ENCODE measurements at regions not wholly inside any gene's neighbourhood (a gene's known extent, or its start where the extent isn't known, plus 50 kb on each side); places are given as distances from the start of the nearest gene placed in this dataset.

DNA sequence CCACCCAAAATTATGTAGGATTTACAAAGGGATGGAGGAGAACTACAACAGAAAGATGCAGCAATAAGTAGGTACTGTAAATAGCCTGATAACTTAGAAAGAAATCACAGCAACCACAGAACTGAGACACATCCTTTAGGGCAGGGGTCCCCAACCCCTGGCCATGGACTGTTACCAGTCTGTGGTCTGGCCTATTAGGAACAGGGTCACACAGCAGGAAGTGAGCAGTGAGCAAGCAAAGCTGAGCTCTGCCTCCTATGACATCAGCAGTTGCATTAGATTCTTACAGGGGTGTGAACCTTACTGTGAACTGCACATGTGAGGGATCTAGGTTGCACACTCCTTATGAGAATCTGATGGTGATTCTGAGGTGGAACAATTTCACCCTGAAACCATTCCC, 997.6 kb downstream of the DIAPH3 start:
- no peak for ATAC-seq

DNA sequence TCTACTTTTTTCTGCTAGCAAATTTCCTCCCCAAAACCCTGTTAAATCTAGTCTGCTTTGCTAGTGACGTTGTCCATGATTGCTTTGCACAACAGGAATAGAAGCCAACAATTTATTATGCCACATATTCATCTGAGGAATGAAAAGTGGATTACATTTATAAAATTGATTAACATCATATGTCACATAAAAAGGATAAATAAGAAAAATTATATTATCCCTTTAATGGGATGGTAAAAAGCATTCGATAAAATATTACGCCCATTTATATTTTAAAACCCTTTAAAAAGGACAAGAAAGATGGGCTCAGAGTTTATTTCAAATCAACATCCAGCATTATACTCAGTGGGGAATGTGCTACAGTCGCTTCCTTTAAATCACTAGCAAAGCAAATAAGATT, 991.7 kb downstream of the DIAPH3 start:
- ATAC-seq = no peak

DNA sequence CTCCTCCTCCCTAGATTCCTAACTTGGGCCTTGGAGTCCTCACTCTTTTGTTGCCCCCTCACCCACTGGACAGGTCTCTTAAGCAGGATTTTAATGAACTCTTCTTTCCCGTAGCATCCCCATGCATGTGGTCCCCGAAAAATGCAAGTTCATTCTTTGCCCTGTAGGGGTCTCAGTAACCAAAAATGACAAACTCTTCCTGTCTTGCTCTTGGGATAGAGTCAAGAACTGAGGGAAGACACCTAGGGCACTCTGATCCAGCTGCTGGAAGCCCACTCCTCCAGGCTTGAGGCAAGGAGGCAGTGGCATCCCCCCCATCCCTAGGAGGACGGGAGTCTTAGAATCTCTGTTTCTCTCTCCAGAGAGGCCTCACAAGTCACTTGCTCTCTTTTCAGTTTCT, 987.0 kb downstream of the DIAPH3 start:
- ATAC-seq = no peak

DNA sequence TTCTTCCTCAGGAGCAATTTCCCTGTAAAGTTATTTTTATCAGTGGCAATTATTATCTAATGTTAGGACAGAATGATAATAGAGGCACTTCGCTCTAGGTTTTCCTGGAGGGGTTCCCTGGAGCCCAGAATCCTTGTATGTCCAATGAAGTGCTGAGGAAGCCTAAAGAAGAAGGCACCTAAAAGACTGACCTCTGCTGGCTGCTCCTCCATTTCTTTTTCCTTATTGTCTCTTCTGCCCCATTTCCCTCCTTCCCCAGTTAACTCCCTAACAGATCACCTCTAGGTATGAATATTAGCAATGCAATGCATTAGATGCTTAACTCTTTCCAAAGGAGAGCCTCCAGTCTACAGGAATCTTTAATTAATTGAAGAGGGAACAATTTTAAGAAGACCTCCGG, 985.4 kb downstream of the DIAPH3 start:
- ATAC-seq = no peak

DNA sequence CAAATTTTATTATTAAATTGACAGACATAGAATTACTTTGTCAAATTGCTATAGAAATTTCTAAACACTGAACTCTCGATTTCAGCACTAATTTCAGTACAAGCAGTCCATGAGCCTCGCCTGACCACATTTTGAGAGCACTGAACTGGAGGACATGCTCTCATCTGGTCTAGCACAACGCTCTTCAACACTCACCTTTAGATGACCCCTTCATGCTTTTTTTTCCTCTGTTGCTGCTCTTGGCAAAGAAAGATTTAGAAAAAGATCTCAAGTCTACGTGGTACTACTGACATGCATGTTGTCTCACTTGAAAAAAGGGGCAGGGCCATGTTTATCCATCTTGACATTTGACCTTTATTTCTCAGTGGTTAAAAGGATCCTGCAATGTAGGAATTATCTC, 981.5 kb downstream of the DIAPH3 start:
- no peak for ATAC-seq

DNA sequence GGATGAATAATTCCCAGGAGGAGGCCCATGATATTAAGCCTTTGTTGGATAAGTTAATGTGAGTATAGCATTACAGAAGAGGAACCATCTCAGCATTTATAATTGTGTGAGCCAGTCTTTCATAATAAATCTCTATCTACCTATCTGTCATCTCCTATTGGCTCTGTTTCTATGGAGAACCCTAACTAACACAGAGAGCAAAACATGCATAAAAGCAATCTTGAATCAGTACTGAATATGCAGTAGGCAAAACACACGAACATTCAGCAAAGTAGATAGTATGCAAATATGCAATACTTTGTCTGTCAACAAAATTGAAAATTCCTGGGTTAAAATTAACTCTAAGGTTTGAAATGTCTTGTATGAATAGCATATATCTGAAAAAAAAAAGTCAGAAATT, 966.3 kb downstream of the DIAPH3 start:
- ATAC-seq = no peak

DNA sequence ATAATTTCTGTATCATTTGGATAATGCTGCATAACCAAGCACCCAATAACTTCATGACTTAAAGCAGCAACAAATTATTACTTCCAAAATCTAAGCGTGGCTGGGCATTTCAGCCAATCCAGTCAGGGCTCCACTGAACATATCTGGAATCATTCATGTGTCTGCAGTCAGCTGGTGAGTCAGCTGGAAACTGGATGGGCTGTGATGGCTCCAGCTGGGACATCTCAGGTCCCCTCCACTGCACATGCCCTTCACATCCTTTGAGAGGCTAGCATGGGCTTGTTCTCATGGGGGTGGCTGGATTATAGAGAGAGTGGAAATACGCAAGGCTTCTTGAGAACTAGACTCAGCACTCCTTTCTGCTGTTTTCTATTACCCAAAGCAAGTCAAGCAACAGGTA, 961.9 kb downstream of the DIAPH3 start:
- no peak for ATAC-seq

DNA sequence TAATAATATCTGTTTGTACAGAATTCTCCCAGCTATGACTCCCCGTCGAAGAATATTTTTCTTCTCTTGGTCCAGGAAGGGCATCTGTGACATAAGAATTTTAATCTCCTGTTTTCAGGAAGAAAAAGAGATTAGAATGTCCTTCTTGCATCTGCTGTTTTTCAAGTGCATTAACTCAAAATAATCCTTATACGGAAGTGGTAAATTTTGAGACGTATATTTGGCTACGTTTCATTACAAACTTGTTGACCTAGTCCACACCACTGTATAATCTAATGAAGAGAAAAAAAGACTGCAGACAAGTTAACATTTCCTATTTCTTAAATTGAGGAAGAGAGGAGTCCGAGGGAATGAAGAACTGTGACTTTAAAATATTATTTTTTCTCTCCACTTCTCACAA, 959.9 kb downstream of the DIAPH3 start:
- ATAC-seq = no peak

DNA sequence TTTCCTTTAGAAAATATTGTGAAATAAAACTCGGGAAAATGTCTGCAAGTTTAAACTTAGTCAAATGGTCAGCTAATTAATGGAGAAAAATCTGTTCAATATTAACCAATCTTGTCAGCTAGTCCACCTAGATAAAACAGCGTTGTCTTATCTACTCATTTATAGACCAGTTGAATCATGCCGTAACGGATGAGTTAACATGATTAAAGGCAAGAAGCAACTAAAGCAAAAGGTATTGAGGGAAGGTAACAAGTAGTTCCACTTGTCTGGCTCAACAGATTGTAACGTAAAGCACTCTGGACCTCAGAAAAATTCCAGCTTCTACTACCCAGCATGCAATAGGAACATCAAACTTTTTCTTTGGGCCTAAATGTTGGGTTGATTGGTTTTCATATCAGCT, 958.2 kb downstream of the DIAPH3 start:
- ATAC-seq = no peak

DNA sequence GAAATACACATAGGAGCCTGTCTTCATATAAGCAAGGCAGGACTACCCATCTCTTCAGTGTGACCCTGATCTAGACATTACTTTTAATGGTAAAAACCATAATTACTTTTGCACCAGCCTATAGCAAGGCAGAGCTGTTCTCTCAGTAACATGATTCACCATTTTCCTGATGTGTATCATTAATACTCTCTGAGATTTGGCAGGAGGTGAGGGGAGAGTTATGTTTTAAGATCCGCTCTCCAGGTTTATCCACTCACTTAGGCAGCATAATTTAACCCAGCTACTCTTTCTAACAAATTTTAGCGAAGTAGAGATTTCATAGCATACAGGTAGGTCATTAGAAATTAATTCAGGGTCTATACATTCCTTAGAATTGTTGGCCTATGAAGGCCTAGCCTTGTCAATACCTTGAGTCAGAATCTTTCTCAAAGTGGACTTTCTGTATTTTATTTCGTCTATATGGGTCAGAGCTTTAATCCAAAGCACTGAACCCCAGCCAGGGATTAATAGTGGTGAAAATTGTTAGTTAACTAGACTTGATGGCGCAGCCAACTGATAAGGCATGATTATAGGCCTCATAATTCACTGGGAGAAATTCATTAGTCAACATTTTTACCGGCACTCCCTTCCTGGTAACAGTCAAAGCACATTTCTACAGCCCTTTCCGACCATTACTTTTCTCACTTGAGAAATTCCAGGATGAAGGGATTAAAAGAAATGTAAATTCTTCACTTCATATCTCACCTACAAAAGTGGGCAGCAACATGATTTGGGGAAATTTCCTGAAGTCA, 955.1 kb downstream of the DIAPH3 start:
- no peak for ATAC-seq

DNA sequence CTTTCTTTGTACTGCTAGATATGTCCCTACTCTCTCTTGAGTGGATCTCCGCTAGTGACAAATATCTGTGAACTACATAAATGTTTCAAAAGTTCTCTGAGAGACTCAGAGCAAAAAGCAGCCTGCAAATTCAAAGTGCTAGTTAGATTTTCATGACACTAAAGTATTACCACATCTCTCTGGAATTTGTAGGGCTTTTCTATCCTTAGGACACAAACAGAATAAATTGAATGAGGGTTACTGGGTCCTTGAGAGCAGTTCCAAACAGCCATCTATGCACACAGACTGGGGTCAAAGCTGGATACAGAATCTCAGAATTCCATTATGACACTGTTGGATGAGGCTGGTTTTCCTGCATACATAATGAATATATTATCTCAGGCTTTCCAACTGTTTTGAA, 953.2 kb downstream of the DIAPH3 start:
- no peak for ATAC-seq

DNA sequence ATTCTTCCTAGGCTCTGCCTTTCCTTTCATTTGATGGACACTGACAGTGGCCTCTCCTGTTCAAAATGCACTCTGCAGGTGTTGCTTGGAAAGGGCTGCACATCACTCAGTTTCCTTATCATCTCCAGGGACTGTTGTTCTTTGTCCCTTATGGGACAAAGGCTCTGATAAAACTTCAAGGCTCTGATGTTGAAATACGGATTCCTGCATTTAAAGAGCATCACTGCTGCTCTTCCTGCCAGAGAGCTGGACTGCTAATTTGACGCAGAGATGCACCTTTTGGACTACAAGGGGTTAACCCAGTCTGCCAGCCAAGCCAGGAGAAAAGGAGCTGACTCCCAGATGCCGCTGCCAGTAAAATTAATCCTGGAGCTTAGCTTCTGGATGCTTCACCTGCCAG, 952.1 kb downstream of the DIAPH3 start:
- no peak for ATAC-seq

DNA sequence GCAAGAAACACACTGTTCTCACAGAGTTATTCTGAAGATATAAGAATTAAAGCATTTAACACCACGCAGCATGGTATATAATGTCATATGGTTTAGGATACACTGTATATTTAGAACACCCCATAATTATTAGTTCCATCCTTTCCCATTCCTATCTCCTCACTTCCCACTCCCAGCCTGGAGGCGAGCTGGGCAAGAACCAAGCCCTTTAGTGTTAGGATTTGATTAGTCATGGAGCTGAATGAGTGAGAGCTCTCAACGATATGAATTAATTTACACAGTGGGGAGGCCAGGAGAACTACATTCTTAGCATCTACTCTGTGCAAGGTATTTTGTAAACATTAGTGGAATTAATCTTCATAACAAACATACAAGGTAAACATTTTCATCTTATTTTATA, 934.3 kb downstream of the DIAPH3 start:
- no peak for ATAC-seq

DNA sequence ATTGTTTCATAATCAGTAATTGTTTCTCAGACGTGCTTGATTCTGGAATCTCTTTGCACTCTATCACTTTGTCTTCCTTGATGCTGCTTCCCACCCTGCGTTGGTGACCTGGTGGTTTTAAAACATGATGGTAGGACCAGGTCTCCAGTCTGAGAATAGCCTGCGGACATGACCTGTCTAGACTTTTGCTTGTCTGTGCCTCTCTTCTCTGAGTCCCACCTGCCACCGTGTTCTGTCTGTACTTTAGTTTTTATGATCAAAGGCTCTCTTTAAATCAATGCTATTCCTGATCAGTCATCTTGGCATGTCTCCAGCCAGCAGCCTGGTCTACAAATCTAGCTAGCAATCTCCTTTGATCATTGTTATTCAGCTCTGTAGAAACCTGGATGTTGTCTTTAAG, 933.9 kb downstream of the DIAPH3 start:
- ATAC-seq = no peak

DNA sequence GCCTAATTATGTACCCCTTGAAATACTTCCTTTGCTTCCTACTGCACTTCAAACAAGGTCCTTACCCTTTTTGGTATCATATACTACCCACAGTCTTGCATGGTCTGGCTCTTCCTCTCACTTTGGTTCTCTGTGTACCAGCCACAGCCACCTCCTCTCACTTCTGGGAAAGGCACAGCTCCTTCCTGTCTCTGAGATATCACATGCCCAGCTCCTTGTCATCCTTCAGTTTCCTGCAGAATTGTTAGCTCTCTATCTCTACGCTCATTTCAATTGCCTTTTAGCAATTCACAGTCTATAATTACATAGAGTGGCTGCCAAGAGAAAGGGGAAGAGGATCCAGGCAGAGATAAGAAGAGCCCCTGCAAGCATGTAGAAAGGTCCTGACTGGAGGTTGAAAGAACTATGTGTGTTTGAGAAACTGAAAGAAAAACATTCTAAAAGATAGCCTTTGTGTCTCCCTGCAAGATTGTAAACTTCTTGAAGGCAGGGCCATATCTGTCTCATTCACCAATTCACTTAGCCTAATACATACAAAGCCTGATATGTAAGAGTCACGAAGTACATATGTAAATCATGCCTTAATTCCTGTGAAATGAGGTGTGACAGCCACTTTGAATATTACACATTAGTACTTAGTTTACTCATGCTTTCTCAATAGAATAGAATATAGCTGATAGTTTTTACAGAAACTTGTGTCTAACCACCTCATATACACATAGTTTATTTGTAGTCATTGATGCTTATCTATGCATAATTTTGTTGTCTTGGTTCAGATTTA, 933.1 kb downstream of the DIAPH3 start:
- ATAC-seq = no peak

DNA sequence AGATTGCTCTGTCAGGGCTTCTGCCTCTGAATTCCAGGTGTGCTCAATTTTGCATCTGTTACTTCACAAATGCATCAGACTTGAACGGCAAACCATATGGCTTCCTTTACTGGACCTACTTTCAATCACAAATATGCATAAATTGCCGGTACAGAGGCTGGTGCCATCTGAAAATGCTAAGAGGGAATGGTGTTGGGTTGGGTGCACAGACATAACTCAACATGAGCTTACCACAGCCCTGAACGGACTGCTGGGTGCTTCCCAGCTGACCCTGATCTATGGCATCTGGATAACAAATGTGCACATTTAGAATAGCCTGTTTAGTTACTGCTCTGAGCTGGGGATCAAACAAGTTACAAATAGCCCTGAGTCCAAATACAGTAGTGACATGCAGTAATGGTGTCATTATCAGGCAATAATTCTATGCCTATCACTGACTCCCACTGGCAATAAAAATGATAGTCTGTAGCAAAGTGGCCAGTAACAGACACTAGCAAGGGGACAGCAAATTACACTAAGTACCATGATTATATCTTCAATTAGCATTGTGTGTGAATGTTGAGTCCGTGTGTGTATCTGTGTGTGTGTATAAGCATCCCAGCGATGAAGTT, 927.3 kb downstream of the DIAPH3 start:
- no peak for ATAC-seq

DNA sequence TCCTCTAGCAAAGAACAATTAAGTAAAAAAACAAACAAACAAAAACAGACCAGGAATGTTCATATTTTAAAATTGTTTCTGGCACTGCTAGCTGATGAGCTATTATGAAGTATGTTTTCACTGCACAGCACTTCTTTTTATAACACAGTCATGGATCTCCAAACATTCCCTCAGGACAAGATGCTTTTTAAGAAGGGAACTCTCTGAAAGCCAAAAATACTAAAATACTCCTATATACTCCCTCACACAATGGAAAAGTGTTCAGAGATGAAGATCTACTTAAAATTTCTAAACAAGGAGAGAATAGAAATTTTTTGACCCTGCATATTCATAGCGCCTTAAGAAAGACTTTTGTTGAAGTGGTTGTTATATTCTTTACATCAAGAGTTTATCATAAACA, 926.8 kb downstream of the DIAPH3 start:
- no peak for ATAC-seq

DNA sequence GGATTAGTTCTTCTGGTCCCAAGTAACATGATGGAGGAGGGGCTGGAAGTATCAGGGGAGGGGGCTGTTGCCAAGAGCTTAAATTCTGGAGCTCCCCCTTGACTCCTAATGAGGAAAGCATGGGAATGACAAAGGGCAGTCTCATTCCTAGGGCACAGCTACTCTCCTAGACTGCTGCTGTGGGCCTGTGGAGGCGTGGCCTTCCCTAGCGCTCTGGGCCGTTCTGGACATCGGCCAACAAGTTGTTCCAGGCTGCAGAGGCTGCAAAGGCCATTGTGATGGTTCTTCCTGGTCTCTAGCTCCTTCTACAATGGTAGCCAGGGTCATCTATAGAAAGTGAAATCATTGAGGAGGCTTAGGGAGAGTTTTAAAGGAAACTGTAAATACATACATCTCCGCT, 916.6 kb downstream of the DIAPH3 start:
- no peak for ATAC-seq

DNA sequence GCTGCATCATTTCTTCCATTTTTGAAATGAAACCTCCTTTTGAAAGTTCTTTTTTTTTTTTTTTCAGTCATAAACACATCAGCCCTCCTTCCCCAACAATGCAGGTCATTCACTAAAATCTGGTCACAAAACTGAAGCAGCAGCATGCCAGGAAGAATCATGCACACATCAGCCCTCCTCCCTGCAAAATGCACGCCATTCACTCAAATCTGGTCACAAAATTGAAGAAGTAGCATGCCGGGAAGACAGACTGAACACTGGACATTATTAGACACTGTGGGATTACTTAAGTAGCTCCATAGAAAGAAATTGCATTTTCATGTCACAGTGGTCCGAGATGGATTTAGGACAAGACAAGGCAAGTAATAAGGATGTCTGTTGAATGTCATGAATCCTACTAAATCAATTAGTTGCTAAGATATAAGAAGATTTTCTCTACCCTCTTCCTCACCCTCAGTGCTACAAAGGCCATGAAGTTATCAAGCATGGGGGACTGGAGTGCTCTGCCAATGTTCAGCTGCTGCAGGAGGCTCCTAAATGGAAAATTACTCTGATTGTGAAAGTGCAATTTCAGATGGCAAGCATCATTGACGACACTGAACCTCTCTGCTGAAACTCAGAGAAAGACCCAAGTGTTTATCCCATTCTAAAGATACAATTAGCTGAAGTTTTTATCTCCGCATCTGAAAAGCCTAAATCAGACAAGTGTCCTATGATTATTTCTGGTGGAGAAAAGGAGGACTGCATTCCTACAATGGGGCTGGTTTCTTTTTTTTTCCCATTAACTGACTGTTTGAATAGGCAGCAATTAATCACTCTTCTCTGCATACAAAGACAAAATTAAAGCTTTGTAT, 913.2 kb downstream of the DIAPH3 start:
- ATAC-seq = no peak

DNA sequence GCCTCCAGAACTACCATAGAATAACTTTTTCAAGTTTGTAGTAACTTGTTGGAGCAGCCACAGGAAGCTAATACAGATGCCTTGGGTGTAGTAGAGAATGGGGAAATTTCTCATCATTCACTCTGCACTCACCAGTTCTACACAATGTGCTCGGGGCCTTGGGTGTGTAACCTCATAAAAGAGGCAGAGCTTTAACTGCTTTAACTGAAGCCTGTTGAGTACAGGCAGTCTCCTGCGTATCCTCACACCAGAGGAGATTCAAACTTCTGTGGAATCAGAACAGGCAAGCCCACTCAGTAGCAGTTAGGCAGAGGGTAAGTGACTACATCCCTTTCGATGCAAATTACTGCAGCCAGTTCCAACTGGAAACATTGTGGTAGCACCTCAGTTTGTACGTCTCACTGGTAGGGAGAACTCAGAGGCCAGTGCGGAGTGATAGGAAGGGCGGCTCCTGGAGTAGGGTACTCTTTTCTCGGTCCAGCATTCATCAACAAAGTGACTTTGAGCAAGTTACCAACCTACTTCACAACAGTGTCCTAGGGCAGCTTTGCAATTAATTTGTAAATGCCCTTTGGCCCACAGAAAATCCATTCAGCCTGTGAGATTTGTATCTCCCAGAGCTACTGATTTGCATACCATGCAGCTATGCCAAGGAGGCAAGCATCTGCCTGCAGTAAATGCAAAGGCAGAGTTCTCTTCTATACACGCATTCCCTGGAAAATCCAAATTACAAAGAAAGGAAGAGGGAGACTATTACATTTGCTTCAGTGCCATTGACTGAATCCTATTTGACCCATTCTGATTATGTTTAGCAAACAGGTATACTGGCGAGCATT, 904.3 kb downstream of the DIAPH3 start:
- ATAC-seq = no peak

DNA sequence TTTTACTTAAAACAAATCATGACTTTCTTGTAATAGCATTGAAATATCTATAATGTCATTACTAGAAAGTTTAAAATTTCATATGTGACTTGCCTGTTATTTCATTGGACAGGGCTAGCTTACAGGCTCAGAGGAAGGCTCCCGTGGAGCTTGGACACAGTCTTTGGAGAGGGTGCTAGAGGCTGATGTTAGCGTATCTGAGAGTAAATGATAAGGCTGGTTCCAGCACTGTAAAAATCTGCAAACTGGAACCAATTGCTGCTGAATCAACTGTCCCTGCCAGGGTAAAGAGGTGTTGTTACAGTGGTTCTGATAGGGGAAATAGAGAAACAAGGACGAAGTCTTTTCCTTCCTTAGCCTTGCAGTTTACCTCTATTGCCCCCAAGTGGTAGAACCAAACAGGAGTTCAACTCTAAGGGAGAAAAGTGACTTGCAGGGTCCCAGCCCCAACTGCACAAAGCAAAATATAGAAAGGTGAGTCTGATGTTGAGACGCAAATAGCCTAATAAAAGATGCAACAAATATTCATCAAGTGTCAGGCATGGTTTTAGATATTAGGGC, 901.7 kb downstream of the DIAPH3 start:
- ATAC-seq = no peak

DNA sequence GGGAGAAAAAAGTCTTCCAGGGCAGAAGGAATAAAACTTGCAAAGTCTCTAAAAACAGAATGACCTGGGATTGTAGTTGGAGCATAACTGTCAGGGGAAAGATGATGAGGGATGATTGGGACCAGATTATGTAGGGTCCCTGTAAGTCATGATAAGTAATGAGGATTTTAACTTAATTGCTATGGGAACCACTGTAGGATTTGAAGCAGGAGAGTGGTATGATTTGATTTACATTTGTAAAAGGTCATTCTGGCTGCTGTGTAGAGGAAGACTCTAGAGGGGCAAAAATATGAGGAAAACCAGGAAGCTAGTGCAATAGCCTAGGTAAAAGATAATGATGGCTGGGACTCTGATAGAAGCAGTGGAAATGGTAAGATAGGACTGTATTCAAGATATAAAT, 900.2 kb downstream of the DIAPH3 start:
- no peak for ATAC-seq

Data from activated CD4-positive, CD25-positive, alpha-beta regulatory T cell treated with anti-CD3 and anti-CD28 coated beads, Interleukin-2, amount 50 U/mL, for 24 hours (primary cell).